ENCODE measurements at regions not wholly inside any gene's neighbourhood (a gene's known extent, or its start where the extent isn't known, plus 50 kb on each side); places are given as distances from the start of the nearest gene placed in this dataset.
"Not testable (repeated sequence)": the region's sequence is repeated elsewhere in the genome, so short reads cannot be mapped to it uniquely, and the experiment has no call there.

- H3K9ac ChIP-seq (ENCODE audit: low read depth, low read length), result no peak overlapping the region
- no peaks in the 10 kb centered on the region; the same call in 1 of the 2 replicates for H3K27me3 ChIP-seq (ENCODE audit: control insufficient read depth, insufficient read depth, low read length)
- H3K4me3 ChIP-seq (ENCODE audit: low read depth, low read length), result no peak overlapping the region
- H3K9me3 ChIP-seq (ENCODE audit: control insufficient read depth, insufficient read depth, low read length), result no peaks in the 10 kb centered on the region
- H3K4me1 ChIP-seq (ENCODE audit: control insufficient read depth, insufficient read depth, low read length), result peaks cover 11% of the 10 kb centered on the region
- H3K27ac ChIP-seq (ENCODE audit: low read depth, low read length), result no peak overlapping the region
- H3K36me3 ChIP-seq (ENCODE audit: control insufficient read depth, insufficient read depth, low read length), result no peaks in the 10 kb centered on the region
Observed at GRCh38 chr5:169531631-169532030, 51.9 kb upstream of the SPDL1 start.

- no peaks in the 10 kb centered on the region for H3K9me3 ChIP-seq (ENCODE audit: control insufficient read depth, insufficient read depth, low read length)
- no peak overlapping the region for H3K27ac ChIP-seq (ENCODE audit: low read depth, low read length)
- no peaks in the 10 kb centered on the region; the same call in 1 of the 2 replicates for H3K27me3 ChIP-seq (ENCODE audit: control insufficient read depth, insufficient read depth, low read length)
- H3K36me3 ChIP-seq (ENCODE audit: control insufficient read depth, insufficient read depth, low read length), result no peaks in the 10 kb centered on the region
- no peak overlapping the region for H3K9ac ChIP-seq (ENCODE audit: low read depth, low read length)
- peaks cover 11% of the 10 kb centered on the region for H3K4me1 ChIP-seq (ENCODE audit: control insufficient read depth, insufficient read depth, low read length)
- no peak overlapping the region for H3K4me3 ChIP-seq (ENCODE audit: low read depth, low read length)
Observed at GRCh38 chr5:169527863-169528262, 55.7 kb upstream of the SPDL1 start.

- H3K27ac ChIP-seq (ENCODE audit: low read depth, low read length), result no peak overlapping the region
- no peak overlapping the region for H3K4me3 ChIP-seq (ENCODE audit: low read depth, low read length)
- H3K36me3 ChIP-seq (ENCODE audit: control insufficient read depth, insufficient read depth, low read length), result no peaks in the 10 kb centered on the region
- peaks cover 11% of the 10 kb centered on the region for H3K4me1 ChIP-seq (ENCODE audit: control insufficient read depth, insufficient read depth, low read length)
- H3K9me3 ChIP-seq (ENCODE audit: control insufficient read depth, insufficient read depth, low read length), result no peaks in the 10 kb centered on the region
- no peak overlapping the region for H3K9ac ChIP-seq (ENCODE audit: low read depth, low read length)
- no peaks in the 10 kb centered on the region; the same call in 1 of the 2 replicates for H3K27me3 ChIP-seq (ENCODE audit: control insufficient read depth, insufficient read depth, low read length)
Observed at GRCh38 chr5:169527066-169527465, 56.5 kb upstream of the SPDL1 start.

- Histone ChIP-seq H3K4me1 (ENCODE audit: control insufficient read depth, insufficient read depth, low read length) (no peaks in the 10 kb centered on the region), H3K9me3 (ENCODE audit: control insufficient read depth, insufficient read depth, low read length) (no peaks in the 10 kb centered on the region), H3K4me3 (ENCODE audit: low read depth, low read length) (no peak overlapping the region), H3K36me3 (ENCODE audit: control insufficient read depth, insufficient read depth, low read length) (no peaks in the 10 kb centered on the region), H3K27ac (ENCODE audit: low read depth, low read length) (no peak overlapping the region), H3K27me3 (ENCODE audit: control insufficient read depth, insufficient read depth, low read length) (no peaks in the 10 kb centered on the region), H3K9ac (ENCODE audit: low read depth, low read length) (no peak overlapping the region)
Observed at GRCh38 chr5:169522851-169523250, 60.7 kb upstream of the SPDL1 start.

- Histone ChIP-seq H3K27ac (ENCODE audit: low read depth, low read length) (no peak overlapping the region), H3K9me3 (ENCODE audit: control insufficient read depth, insufficient read depth, low read length) (no peaks in the 10 kb centered on the region), H3K36me3 (ENCODE audit: control insufficient read depth, insufficient read depth, low read length) (no peaks in the 10 kb centered on the region)
Observed at GRCh38 chr5:169521366-169521983, 62.1 kb upstream of the SPDL1 start.

GRCh38 chr5:169519358-169519757 lies 64.2 kb upstream of the SPDL1 start:
- Histone ChIP-seq H3K27ac (ENCODE audit: low read depth, low read length) (no peak overlapping the region), H3K36me3 (ENCODE audit: control insufficient read depth, insufficient read depth, low read length) (no peaks in the 10 kb centered on the region), H3K9ac (ENCODE audit: low read depth, low read length) (no peak overlapping the region), H3K4me1 (ENCODE audit: control insufficient read depth, insufficient read depth, low read length) (no peaks in the 10 kb centered on the region), H3K27me3 (ENCODE audit: control insufficient read depth, insufficient read depth, low read length) (no peaks in the 10 kb centered on the region), H3K9me3 (ENCODE audit: control insufficient read depth, insufficient read depth, low read length) (no peaks in the 10 kb centered on the region), H3K4me3 (ENCODE audit: low read depth, low read length) (no peak overlapping the region)

More at GRCh38 chr5:169521366-169521983, 62.1 kb upstream of the SPDL1 start:
- H3K27me3 ChIP-seq (ENCODE audit: control insufficient read depth, insufficient read depth, low read length), result no peaks in the 10 kb centered on the region
- H3K4me1 ChIP-seq (ENCODE audit: control insufficient read depth, insufficient read depth, low read length), result no peaks in the 10 kb centered on the region
- no peak overlapping the region for H3K9ac ChIP-seq (ENCODE audit: low read depth, low read length)
- H3K4me3 ChIP-seq (ENCODE audit: low read depth, low read length), result no peak overlapping the region

GRCh38 chr5:169518779-169519178 lies 64.8 kb upstream of the SPDL1 start:
- not testable (repeated sequence) for H3K9me3 ChIP-seq (ENCODE audit: control insufficient read depth, insufficient read depth, low read length); H3K4me1 ChIP-seq (ENCODE audit: control insufficient read depth, insufficient read depth, low read length); H3K27ac ChIP-seq (ENCODE audit: low read depth, low read length); H3K36me3 ChIP-seq (ENCODE audit: control insufficient read depth, insufficient read depth, low read length); H3K4me3 ChIP-seq (ENCODE audit: low read depth, low read length); H3K27me3 ChIP-seq (ENCODE audit: control insufficient read depth, insufficient read depth, low read length); H3K9ac ChIP-seq (ENCODE audit: low read depth, low read length)

GRCh38 chr5:169512385-169512784 lies 71.2 kb upstream of the SPDL1 start:
- Histone ChIP-seq H3K4me3 (ENCODE audit: low read depth, low read length) (no peak overlapping the region), H3K27ac (ENCODE audit: low read depth, low read length) (no peak overlapping the region), H3K27me3 (ENCODE audit: control insufficient read depth, insufficient read depth, low read length) (no peaks in the 10 kb centered on the region), H3K9me3 (ENCODE audit: control insufficient read depth, insufficient read depth, low read length) (no peaks in the 10 kb centered on the region), H3K9ac (ENCODE audit: low read depth, low read length) (no peak overlapping the region), H3K4me1 (ENCODE audit: control insufficient read depth, insufficient read depth, low read length) (no peaks in the 10 kb centered on the region), H3K36me3 (ENCODE audit: control insufficient read depth, insufficient read depth, low read length) (no peaks in the 10 kb centered on the region)

GRCh38 chr5:169511708-169512107 lies 71.9 kb upstream of the SPDL1 start:
- Histone ChIP-seq H3K9me3 (ENCODE audit: control insufficient read depth, insufficient read depth, low read length) (no peaks in the 10 kb centered on the region), H3K27me3 (ENCODE audit: control insufficient read depth, insufficient read depth, low read length) (no peaks in the 10 kb centered on the region), H3K9ac (ENCODE audit: low read depth, low read length) (no peak overlapping the region), H3K4me1 (ENCODE audit: control insufficient read depth, insufficient read depth, low read length) (no peaks in the 10 kb centered on the region), H3K27ac (ENCODE audit: low read depth, low read length) (no peak overlapping the region), H3K36me3 (ENCODE audit: control insufficient read depth, insufficient read depth, low read length) (no peaks in the 10 kb centered on the region), H3K4me3 (ENCODE audit: low read depth, low read length) (no peak overlapping the region)

- no peaks in the 10 kb centered on the region for H3K27me3 ChIP-seq (ENCODE audit: control insufficient read depth, insufficient read depth, low read length)
- no peaks in the 10 kb centered on the region for H3K9me3 ChIP-seq (ENCODE audit: control insufficient read depth, insufficient read depth, low read length)
- H3K27ac ChIP-seq (ENCODE audit: low read depth, low read length), result no peak overlapping the region
- H3K9ac ChIP-seq (ENCODE audit: low read depth, low read length), result no peak overlapping the region
- H3K4me1 ChIP-seq (ENCODE audit: control insufficient read depth, insufficient read depth, low read length), result no peaks in the 10 kb centered on the region
- no peak overlapping the region for H3K4me3 ChIP-seq (ENCODE audit: low read depth, low read length)
- H3K36me3 ChIP-seq (ENCODE audit: control insufficient read depth, insufficient read depth, low read length), result no peaks in the 10 kb centered on the region
Observed at GRCh38 chr5:169507051-169507450, 76.5 kb upstream of the SPDL1 start.

- H3K4me1 ChIP-seq (ENCODE audit: control insufficient read depth, insufficient read depth, low read length), result no peaks in the 10 kb centered on the region
- no peak overlapping the region for H3K9ac ChIP-seq (ENCODE audit: low read depth, low read length)
Observed at GRCh38 chr5:169503886-169504285, 79.7 kb upstream of the SPDL1 start.

More at GRCh38 chr5:169503886-169504285, 79.7 kb upstream of the SPDL1 start:
- H3K4me3 ChIP-seq (ENCODE audit: low read depth, low read length), result no peak overlapping the region
- no peaks in the 10 kb centered on the region for H3K36me3 ChIP-seq (ENCODE audit: control insufficient read depth, insufficient read depth, low read length)
- H3K27me3 ChIP-seq (ENCODE audit: control insufficient read depth, insufficient read depth, low read length), result no peaks in the 10 kb centered on the region
- H3K27ac ChIP-seq (ENCODE audit: low read depth, low read length), result no peak overlapping the region
- no peaks in the 10 kb centered on the region for H3K9me3 ChIP-seq (ENCODE audit: control insufficient read depth, insufficient read depth, low read length)
